GM23248 (cell line): ENCODE measurements at regions not wholly inside any gene's neighbourhood (a gene's known extent, or its start where the extent isn't known, plus 50 kb on each side); places are given as distances from the start of the nearest gene placed in this dataset.

ENCODE experiments used
- EZH2 ChIP-seq: fragments of 200-600 bp; sonication (generic); IDR thresholded peaks from 2 replicates; pipeline ENCODE4 v1.6.1; 2018; ENCODE audit warnings: antibody characterized with exemption, mild to moderate bottlenecking; ENCODE audit not compliant: insufficient read depth, poor library complexity, severe bottlenecking
- EZH2phosphoT487 ChIP-seq: fragments of 200-600 bp; sonication (generic); IDR thresholded peaks from 2 replicates; pipeline ENCODE4 v1.6.1; 2018; ENCODE audit warnings: antibody characterized with exemption, moderate library complexity, mild to moderate bottlenecking, low read depth; ENCODE audit not compliant: insufficient read depth

DNA sequence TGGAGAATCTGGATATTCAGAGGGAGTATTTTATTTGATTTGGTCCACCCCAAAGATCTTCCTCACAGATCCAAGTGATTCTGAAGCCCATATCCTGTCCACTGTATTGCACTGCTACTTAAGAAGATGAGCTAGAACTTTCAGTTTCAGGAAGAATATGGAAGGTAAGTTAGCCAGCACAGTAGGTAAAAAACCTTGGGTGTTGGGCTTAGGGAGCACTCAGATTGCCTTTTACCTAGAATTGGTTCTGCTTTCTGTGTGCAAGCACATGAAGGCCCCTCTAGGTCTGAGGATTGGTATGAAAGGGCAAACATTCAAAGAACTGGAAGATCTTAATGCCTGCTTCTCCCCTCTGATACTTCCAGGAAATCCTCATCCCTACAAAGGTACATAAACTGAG is 146.7 kb upstream of the COL1A2 start:
- TF ChIP-seq EZH2phosphoT487 (no peak), EZH2 (no peak)
